GM20000 (cell line): ENCODE measurements at regions not wholly inside any gene's neighbourhood (a gene's known extent, or its start where the extent isn't known, plus 50 kb on each side); places are given as distances from the start of the nearest gene placed in this dataset.

Source experiments
- DNase-seq: peaks from one replicate; pipeline ENCODE4 v3.0.0; 2012; ENCODE audit warnings: low spot score
- CTCF ChIP-seq: IDR thresholded peaks from 2 replicates; pipeline ENCODE4 v1.5.1; 2012; ENCODE audit warnings: mild to moderate bottlenecking, control low read depth; ENCODE audit errors: extremely low read depth, missing control alignments

GRCh38 chr4:155140889-155141288 lies 67.5 kb upstream of the NPY2R start:
- DNase-seq: no peak
- no peak for TF ChIP-seq CTCF

GRCh38 chr4:155143512-155143911 lies 64.9 kb upstream of the NPY2R start:
- DNase-seq: no peak
- TF ChIP-seq CTCF: no peak
